22Rv1 (cell line): ENCODE measurements at regions not wholly inside any gene's neighbourhood (a gene's known extent, or its start where the extent isn't known, plus 50 kb on each side); places are given as distances from the start of the nearest gene placed in this dataset.

Experiments
- CTCF ChIP-seq: fragments of 450-650 bp; IDR thresholded peaks from 2 replicates; pipeline ENCODE4 v1.5.1; 2017; ENCODE audit warnings: mild to moderate bottlenecking
- ZFX ChIP-seq: fragments of 450-650 bp; IDR thresholded peaks from 2 replicates; pipeline ENCODE4 v1.6.1; 2017; ENCODE audit warnings: antibody characterized with exemption, borderline replicate concordance

- TF ChIP-seq CTCF: no peak
- TF ChIP-seq ZFX: no peak
Observed at GRCh38 chr10:36819781-36820180, 305.6 kb upstream of the ANKRD30A start.
